GM18499 (cell line): ENCODE measurements at regions not wholly inside any gene's neighbourhood (a gene's known extent, or its start where the extent isn't known, plus 50 kb on each side); places are given as distances from the start of the nearest gene placed in this dataset.

Source experiments
- ATAC-seq: cut with Tn5 transposase; IDR thresholded peaks from one replicate; pipeline ENCODE4 v1.9.1; 2021; ENCODE audit warnings: moderate number of reproducible peaks; ENCODE audit not compliant: insufficient read depth, unreplicated experiment

DNA sequence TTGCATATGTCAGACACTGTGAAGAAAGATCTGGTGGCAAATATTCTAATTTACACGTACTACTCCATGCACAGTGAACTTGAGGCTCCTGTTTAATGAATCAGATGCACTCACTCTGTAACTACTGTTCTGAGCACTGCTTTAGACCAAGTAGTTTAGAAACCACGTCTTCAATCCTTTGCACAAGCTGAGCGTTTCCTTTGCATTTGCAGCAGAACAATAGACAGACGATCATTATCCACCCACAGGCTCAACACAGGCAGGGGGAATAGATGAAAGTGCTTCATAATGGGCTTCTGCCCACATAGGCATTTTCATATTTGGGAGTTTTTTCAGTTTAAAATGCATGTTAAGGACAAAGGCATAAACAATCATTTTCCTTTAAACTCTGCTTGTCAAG lies 423.3 kb upstream of the ADAMTS16 start:
- no peak for ATAC-seq

DNA sequence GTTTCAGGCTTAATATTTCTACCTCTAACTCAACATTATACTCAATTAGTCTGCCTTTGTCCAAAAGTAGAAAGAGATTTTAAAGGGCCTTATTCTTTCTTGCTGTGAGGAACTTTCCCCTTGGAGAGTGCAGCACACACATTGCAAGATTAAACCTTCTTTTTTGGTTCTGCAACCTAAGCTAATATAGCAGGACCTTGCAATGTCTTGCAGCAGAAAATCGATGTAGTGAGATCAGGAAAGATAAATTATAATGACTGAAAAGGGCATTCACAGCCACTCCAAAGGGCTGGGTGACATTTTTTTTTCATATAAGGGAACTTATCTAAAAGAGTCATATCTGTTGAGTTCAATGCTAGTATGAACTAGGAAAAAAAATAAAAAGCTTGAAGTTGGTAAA lies 422.7 kb upstream of the ADAMTS16 start:
- ATAC-seq: no peak

DNA sequence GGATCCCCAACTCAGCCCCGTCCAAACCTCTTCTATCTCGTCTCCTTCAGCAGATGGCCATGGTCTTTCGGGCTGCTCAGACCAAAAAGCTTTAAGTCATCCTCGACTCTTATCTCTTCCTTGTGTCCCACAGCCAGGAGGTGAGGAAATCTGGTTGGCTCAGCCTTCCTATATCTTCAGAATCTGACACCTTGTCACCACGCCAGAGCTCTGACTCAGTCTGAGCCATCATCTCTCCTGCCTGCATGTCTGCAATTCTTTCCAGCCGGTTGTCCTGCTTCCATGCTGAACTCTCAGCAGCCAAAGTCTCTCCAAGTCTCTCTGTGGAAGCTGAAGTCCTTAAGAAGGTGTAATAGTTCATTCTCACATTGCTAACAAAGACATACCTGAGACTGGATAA lies 419.3 kb upstream of the ADAMTS16 start:
- ATAC-seq: no peak

DNA sequence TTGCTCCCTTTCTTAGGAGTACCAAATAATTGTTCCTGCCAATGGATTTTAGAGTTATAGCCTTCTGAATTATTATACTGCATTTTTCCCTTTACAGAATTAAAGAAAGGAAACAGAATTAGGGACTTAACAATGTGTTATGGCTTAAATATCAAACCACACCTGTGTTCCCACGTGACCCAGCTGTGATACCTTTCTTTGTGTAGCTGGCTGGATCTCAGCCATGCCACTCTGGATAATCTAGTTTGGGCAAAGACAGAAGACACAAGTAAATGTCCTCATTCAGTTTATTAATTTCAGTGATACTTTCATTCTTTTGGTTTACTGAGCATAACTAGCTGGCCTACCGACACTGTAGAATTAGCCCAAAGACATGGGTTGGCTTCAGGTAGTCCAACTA lies 417.2 kb upstream of the ADAMTS16 start:
- ATAC-seq: no peak

DNA sequence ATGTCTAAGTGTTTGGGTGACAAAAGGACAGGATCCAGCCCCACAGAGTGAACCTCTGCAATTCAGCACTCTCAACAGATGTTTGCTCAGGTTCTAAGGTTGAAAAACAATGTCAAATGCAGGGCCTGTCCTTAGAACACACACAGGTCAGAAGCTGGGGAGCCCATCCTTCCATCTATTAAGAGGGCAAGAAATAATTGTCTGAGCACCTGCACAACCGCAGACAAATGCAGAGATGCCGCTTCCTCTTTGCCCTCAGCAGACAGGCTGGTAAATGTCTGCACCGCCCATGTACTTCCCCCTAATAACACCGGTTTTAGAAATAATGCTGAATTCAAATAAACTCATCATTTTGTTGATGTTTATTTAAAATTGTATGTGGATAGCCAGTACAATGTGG lies 414.5 kb upstream of the ADAMTS16 start:
- no peak for ATAC-seq

DNA sequence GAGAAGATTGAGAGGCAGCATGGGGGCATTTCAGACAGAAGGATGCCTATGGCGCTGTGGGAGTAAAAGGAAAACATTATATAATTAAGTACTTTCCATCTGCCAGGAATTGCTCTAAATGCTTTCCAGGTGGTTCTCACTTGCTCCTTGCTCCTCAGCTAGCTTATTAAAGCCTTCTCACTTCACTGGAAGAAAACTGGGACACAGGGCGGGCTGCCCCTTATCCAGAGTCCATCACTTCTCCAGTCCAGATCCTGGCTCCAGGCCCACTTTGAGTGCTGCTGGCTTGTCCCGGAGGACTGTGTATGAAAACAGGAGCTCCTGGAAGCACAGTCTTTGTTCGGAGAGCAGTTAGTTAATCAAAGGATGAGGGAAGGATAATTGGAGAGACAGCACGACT lies 409.9 kb upstream of the ADAMTS16 start:
- no peak for ATAC-seq

DNA sequence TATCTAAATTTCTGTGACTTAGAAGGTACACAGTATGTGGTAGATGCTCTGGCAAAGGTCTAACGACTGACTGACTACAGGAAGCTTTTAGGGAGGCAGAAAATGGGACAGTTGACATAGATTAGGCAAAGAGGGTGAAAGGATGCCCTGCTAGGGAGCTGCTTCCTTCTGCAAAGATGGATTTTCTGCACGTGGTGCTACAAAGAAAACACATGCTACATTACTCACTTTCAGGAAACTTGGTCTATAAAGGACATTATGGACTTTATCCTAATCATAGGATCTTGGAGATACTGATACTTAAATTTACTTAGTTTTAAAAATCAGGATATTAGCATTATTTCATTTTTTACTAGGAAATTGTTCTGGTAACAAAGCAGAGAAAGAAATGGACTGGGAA lies 405.8 kb upstream of the ADAMTS16 start:
- no peak for ATAC-seq

DNA sequence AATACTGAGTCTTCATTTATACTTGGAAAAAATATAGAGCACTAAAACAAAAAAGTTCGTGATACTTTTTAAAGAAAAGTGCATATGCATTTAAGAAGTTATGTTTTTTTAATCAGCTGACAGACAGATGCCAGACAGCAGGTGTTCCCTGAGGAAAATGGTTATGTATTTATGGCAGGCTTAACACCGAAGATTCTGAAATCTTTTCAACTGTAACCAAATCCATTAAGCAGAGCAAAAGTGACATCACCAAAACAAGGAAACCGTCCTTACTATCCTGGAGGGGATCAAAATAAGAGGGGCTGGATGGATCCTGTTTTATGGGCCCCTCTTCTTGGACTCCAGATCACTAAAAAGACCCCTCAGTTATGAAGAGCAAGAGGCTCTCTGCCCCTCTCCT lies 404.9 kb upstream of the ADAMTS16 start:
- no peak for ATAC-seq

DNA sequence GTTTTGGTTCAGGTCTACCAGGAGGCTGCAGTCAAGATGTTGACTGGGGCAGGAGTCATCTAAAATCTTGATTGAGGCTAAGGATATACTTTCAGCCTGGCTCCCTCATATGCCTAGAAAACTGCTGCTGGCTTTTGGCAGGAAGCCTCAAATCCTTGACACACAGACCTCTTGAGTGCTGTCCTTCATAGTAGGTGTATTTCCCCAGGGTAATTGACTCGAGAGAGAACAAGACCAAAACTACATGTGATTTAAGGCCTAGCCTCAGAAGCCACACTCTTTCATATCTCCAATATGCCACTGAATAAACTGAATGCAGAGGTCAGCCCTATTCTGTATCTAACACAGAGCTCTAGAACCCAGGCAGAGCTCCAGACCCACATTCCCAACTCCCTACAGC lies 402.3 kb upstream of the ADAMTS16 start:
- no peak for ATAC-seq

DNA sequence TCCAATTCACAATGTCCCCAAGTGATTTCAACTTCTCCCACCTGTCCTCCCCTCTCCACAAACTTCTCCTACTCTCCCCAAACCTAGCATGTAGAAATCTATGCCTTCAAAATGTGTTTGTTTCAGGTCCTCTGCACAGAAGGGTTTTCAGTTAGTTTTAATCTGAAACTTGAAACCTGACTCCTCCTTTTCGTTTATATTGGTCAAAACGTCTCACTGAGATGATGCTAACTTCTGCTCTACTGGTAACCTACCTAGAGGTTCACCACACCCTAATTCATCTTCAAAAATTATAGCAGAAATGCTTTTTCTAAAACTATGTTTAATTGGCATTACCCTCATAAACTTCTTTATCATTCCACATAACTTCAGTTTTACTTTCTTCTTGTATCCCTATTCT lies 401.8 kb upstream of the ADAMTS16 start:
- no peak for ATAC-seq

DNA sequence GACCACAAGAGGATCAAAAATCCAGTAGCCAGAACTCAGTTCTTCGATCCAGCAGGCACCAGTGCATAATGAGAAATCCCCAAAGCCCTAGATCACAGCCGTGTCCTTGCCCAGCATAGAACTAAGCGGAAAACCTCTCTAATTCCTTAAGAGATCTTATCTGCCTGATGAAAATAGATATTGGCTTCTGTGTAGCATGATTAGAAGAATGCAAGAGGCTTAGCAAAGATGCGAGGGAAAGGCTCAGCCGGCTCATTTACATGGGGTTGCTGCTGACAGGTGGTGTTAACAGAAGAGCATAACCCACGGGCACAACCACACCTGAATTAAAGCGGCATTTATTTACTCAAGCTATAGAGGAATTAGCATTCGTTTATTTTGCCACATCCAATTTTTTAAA lies 400.0 kb upstream of the ADAMTS16 start:
- ATAC-seq: no peak

DNA sequence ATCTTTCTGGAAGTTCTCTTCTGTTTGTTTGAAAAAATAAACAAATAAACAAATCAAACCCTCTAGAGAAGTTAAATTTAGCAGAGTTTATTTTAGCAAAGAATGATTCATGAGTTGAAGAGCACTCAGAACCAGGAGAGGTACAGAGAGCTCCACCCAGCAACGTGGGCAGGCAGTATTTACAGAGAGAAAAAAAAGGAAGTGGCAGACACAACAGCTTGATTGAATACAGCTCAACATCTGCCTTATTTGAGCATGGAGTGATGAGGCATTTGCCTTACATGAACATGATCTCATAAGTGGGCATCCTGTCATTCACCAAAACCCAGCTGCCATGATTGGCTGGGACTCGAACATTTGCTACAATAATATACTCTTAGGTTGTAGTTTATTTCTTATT lies 381.6 kb upstream of the ADAMTS16 start:
- ATAC-seq: no peak

DNA sequence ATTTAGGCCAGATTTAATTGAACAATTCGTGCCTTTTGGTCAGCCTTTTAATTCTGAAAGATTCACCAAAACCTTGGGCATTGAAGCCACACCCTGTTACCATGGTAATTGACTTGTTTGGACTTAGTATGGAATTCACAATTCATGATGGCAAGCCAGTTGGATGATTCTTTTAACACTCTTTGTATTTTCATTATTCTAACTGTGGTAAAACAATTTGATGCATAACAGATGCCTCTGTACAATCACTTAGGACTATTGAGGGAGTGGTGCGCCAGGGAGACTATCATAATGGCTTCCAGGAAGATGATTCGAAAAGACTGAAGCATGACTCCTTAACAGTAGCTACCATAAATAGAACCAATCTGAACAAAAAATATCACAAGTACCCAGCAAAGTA lies 381.1 kb upstream of the ADAMTS16 start:
- ATAC-seq: no peak

DNA sequence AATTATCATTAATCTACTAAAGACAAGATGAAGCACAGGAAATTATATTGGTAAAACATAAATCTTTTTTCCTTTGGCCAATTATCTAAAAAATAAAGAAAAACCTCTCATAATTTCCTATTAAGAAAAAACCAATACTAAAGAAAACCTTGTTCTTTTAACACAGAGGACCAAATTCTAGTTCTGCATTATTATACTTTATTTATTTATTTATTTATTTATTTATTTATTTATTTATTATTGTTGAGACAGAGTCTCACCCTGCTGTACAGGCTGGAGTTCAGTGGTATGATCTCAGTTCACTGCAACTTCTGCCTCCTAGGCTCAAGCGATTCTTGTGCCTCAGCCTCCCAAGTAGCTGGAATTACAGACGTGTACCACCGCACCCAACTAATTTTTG lies 377.8 kb upstream of the ADAMTS16 start:
- no peak for ATAC-seq

DNA sequence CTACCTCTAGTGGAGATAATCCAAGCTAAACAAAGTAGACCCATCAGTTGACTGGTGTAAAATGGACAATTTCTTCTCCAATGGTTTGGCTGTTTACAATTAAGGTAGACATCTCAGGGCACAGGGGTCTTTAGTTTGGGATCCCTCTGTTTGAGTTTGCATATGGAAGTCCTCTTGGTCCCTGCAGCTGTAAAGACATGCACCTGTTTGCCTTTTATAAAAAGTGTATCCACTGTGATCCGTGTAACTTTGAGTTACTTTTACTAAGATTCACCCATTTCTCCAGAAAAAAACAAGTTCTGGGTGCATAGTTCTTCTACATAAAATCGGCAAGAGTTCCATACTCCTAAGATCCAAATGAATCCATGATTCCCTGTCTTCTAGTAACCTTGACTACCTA lies 374.7 kb upstream of the ADAMTS16 start:
- no peak for ATAC-seq

DNA sequence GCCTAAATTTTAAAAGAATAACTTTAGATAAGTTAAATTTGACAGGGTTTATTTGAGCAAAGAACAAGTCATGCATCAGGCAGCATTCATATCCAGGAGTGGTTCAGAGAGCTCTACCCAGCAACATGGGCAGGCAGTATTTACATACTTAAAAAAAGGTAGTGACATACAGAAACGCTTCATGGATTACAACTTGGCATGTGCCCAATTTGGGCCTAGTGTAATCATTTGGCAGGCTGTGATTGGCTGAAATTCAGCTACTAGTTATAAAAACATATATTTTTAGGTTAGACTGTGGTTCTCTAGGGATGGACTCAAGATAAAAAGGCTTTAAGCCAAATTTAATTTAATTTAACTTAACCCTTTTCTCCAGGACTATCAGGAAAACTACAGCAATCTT lies 374.0 kb upstream of the ADAMTS16 start:
- no peak for ATAC-seq

DNA sequence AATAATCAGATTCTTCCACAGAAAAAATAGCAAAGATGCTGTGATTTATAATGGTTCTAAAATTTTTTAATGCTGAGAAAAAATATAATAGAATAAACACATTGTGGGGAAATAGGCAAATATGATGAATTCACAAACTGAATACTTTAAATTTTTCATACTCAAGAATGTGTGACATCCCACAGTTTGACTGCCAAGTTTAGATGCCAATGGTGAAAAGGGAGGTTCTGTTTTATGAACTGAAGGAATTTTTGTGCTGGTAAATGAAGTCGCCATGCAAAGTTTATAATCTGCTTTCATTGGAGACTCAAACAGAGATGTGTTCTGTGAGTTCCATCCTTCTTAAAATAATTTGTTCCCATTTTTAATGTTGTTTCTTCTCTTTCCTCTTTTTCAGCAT lies 367.5 kb upstream of the ADAMTS16 start:
- ATAC-seq: no peak

DNA sequence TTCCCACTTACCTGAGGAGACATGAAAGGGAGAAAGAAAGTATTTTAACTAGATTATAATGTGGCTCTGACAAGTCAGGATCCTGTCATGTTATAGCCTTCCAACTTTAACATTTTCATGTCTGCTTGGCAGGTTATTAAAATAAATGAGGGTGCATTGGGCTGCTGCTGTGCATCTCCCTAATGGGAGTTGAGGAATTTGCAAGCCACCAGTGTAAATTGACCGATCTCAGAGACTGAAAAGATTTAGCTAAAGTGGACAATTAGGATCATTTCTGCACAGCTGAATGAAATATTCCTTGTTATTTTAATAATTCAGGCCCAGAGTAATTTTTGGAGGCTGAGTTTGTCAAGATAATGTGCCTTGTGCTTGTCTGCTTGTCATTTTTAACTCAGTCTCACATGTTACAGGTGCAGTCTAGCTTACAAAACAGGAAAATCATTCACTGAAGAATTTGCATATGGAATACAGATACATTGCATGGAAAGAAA lies 366.3 kb upstream of the ADAMTS16 start:
- ATAC-seq: no peak

DNA sequence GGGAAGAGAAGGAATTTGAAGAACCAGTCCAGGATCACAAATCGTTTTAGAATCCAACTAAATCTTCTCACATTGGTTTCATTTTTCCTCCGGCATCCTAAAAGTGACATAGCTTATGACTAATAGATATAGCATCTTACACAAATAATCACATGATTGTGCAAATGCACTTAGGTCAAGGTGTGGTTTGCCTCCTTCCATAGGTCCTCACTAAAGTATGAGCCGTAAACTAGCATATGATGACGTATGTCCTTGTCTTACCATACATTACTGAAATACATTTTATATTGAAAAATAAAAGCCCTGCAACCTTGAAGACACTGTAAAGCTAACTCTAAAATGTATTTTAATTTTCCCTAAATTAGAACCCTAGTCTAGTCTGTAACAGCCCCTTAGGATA lies 362.7 kb upstream of the ADAMTS16 start:
- ATAC-seq: no peak

DNA sequence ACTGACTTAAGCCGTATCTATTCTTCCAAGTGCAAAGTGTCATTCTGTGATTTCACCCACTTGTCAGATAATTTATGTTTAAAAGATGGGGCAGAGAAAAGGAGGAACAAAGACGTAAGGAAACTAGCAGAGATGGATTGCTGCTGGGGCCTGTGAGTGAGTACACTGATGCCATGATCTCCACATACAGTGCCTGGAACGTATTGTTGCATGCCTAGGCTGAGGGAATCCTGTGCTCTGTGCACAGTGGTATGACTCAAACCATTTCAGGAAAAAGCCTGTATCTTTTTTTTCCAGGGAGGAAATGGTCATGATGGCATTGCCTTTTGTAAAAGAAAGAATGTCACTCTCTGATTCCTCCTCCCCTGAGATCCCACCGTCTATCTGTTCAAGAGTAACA lies 359.5 kb upstream of the ADAMTS16 start:
- no peak for ATAC-seq

DNA sequence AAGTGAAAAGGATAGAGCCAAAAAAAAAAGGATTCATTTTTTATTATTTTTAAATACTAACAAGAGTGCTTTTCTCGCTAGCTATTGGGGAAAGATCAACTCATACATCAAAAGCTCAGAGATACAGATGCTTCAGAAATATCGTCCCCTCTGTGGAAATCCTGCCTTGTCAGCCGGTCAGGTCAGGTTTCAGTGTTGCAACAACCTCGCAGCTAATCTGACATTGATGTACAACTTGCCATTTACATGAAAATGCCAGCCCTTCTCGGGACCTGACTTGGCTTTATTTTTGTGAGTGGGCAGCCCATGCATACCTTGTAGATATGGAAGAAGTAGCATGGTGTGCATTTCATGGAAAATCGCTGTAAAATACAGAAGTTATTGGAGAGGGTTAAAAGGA lies 358.8 kb upstream of the ADAMTS16 start:
- no peak for ATAC-seq

DNA sequence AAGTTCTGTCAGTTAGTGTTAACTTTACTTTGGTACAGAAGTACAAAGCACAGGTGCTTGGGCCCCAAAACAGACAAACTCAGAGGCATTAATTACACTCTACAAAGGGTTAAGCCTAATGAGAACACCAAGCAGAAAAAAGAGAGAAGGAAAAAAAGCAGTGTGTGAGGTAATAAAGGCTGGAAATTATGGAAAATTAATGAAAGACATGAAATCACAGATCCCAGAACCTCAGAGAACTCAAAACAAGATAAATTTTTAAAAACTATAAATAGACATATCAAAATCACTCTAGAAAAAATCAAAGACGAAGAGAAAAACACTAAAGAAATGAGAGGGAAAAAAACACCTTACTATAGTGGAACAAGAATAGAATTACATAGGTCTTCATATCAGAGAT lies 354.2 kb upstream of the ADAMTS16 start:
- no peak for ATAC-seq

DNA sequence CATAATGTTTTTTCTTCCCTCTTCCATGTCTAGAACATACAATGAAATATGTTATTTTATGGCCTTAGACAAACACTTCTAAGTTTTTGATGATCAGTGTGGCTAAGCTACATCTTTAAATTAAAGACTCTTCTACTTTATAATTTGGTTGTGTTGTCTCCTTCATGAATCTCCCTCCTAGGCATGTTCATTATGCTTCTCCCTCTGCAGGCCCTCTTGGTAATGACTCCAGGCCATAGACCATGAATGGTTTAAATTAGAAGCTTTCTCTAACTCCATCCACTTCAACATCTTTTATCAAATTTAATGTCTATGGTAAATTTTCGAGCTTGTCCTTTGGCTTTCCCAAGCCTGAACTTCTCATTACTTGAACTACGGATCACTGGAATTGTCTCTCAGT lies 342.7 kb upstream of the ADAMTS16 start:
- no peak for ATAC-seq
